Right lobe of liver (tissue), 6 donors: ENCODE measurements at regions not wholly inside any gene's neighbourhood (a gene's known extent, or its start where the extent isn't known, plus 50 kb on each side); places are given as distances from the start of the nearest gene placed in this dataset.
A peak's percentile ranks its signal among the peaks of the same experiment; 100 is the strongest.

Experiments
- ATAC-seq, 4 donors: fragments of 200-7000 bp; cut with Tn5 transposase; one replicate each; pipeline ENCODE4 v1.9.1; 2020; ENCODE audit warnings: mild to moderate bottlenecking in 4 of 4, moderate library complexity in 4 of 4
- DNase-seq, 3 donors: peaks; one replicate each; pipeline ENCODE4 v3.0.0-alpha.2; 2020
- H3K27ac ChIP-seq, 3 donors: fragments of 200-600 bp; one replicate each; pipeline ENCODE4 v1.8.0; 2022
- H3K27me3 ChIP-seq, 2 donors: fragments of 200-600 bp; one replicate each; pipeline ENCODE4 v1.8.0; 2022
- H3K36me3 ChIP-seq, 4 donors: fragments of 200-600 bp; sonication (generic) in 1 of 4; one replicate each; pipeline versions ENCODE4 v1.5.1 to v1.8.0; 2017 to 2022; ENCODE audit warnings: control low read depth in 1 of 4
- H3K4me1 ChIP-seq, 4 donors: fragments of 200-600 bp; sonication (generic) in 1 of 4; one replicate each; pipeline versions ENCODE4 v1.5.1 to v1.8.0; 2017 to 2022; ENCODE audit warnings: control low read depth in 1 of 4
- H3K4me3 ChIP-seq, 3 donors: fragments of 200-600 bp; one replicate each; pipeline ENCODE4 v1.8.0; 2022
- H3K9me3 ChIP-seq, 4 donors: fragments of 200-600 bp; sonication (generic) in 1 of 4; one replicate each; pipeline versions ENCODE4 v1.5.1 to v1.8.0; 2017 to 2022; ENCODE audit warnings: control low read depth in 1 of 4
- POLR2A ChIP-seq: fragments of 450-650 bp; IDR thresholded peaks from one replicate; pipeline ENCODE4 v1.6.1; 2017; ENCODE audit warnings: antibody characterized with exemption, mild to moderate bottlenecking
- WGBS: methylation state at CpG from one replicate; pipeline ENCODE4 v1.1.6; 2018; ENCODE audit warnings: low coverage, low lambda C conversion rate; ENCODE audit not compliant: insufficient coverage; ENCODE audit errors: missing lambda C conversion rate; 5-methylcytosine and 5-hydroxymethylcytosine counted together
- intact Hi-C, 2 donors: fragments of 100-400 bp; cut with DNase I; formaldehyde crosslinking; loops; one replicate each; pipeline versions ENCODE4 v1.11.2 to v1.14.1; 2022
- TF ChIP-seq, protein P1 (sequence below), 4 donors: fragments of 200-600 bp in 3 of 4; fragments of 450-650 bp in 1 of 4; IDR thresholded peaks; one replicate each; pipeline versions ENCODE4 v1.5.1 to v1.8.0; 2016 to 2022; ENCODE audit warnings: antibody characterized with exemption in 4 of 4, mild to moderate bottlenecking in 2 of 4
- donor health status: DM: no; HTN: yes; CAD: no.
- donor health status: DM: no; HTN: no; CAD: no.
- donor health status: DM: no; HTN: no; CAD: no.
- donor health status: DM: no; HTN: yes; CAD: no.
- donor health status: DM: no; HTN: yes; CAD: no.

- WGBS, result 45% methylated on average over 2 of the region's 2 CpGs
- ATAC-seq (no peak), DNase-seq (no peak)
- no peak overlapping the region for H3K27ac ChIP-seq
- no peaks in the 10 kb centered on the region for H3K27me3 ChIP-seq
- H3K36me3 ChIP-seq, result no peaks in the 10 kb centered on the region
- no peak overlapping the region for H3K4me3 ChIP-seq
- intact Hi-C loops, result no loop called here
- no peaks in the 10 kb centered on the region for H3K4me1 ChIP-seq
- no peaks in the 10 kb centered on the region for H3K9me3 ChIP-seq
- TF ChIP-seq, protein P1, sequence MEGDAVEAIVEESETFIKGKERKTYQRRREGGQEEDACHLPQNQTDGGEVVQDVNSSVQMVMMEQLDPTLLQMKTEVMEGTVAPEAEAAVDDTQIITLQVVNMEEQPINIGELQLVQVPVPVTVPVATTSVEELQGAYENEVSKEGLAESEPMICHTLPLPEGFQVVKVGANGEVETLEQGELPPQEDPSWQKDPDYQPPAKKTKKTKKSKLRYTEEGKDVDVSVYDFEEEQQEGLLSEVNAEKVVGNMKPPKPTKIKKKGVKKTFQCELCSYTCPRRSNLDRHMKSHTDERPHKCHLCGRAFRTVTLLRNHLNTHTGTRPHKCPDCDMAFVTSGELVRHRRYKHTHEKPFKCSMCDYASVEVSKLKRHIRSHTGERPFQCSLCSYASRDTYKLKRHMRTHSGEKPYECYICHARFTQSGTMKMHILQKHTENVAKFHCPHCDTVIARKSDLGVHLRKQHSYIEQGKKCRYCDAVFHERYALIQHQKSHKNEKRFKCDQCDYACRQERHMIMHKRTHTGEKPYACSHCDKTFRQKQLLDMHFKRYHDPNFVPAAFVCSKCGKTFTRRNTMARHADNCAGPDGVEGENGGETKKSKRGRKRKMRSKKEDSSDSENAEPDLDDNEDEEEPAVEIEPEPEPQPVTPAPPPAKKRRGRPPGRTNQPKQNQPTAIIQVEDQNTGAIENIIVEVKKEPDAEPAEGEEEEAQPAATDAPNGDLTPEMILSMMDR (IDR thresholded peaks at IDR 0.05), result no peak
- TF ChIP-seq POLR2A, result no peak
These were observed 543.6 kb upstream of the DAB2 start for GRCh38 chr5:39968381-39968780.

- 51% methylated on average over 2 of the region's 2 CpGs for WGBS
- H3K4me1 ChIP-seq, result no peaks in the 10 kb centered on the region
- H3K27me3 ChIP-seq, result no peaks in the 10 kb centered on the region
- H3K36me3 ChIP-seq, result no peaks in the 10 kb centered on the region
- H3K9me3 ChIP-seq, result no peaks in the 10 kb centered on the region
- no peak for ATAC-seq
- H3K4me3 ChIP-seq, result no peak overlapping the region
- no peak for DNase-seq
- no peak for TF ChIP-seq POLR2A
- TF ChIP-seq, protein P1 (IDR thresholded peaks at IDR 0.05), result no peak
- no peak overlapping the region for H3K27ac ChIP-seq
- intact Hi-C loops, result no loop called here
These were observed 530.4 kb upstream of the DAB2 start for GRCh38 chr5:39955156-39955555.

- no peaks in the 10 kb centered on the region for H3K9me3 ChIP-seq
- 45% methylated on average over 3 of the region's 3 CpGs for WGBS
- H3K27ac ChIP-seq, result no peak overlapping the region
- no peaks in the 10 kb centered on the region for H3K27me3 ChIP-seq
- no peaks in the 10 kb centered on the region for H3K4me1 ChIP-seq
- H3K36me3 ChIP-seq, result no peaks in the 10 kb centered on the region
- ATAC-seq (no peak), DNase-seq (no peak)
- intact Hi-C loops, result no loop called here
- no peak overlapping the region for H3K4me3 ChIP-seq
- TF ChIP-seq, protein P1 (IDR thresholded peaks at IDR 0.05), result no peak
- TF ChIP-seq POLR2A, result no peak
These were observed 526.3 kb upstream of the DAB2 start for GRCh38 chr5:39951070-39951469.

- Histone ChIP-seq H3K27me3 (no peaks in the 10 kb centered on the region), H3K9me3 (no peaks in the 10 kb centered on the region), H3K36me3 (no peaks in the 10 kb centered on the region), H3K27ac (no peak overlapping the region), H3K4me1 (no peaks in the 10 kb centered on the region), H3K4me3 (no peak overlapping the region)
- DNase-seq (peak in 1 of 3 donors; percentile 58), ATAC-seq (peak; percentile 86 to 92 (median 88))
- TF ChIP-seq, protein P1 (IDR thresholded peaks at IDR 0.05), result peak; percentile 69 to 81 (median 77)
- no peak for TF ChIP-seq POLR2A
- intact Hi-C loops, result loop anchor here (10.0 kb wide), 1 partner anchor 736 kb away; no protein-coding TSS in a partner anchor
- 50% methylated on average over 2 of the region's 2 CpGs for WGBS
These were observed 524.2 kb upstream of the DAB2 start for GRCh38 chr5:39948867-39949468.
